Stimulated activated CD4-positive, alpha-beta T cell treated with anti-CD3 and anti-CD28 coated beads, Interleukin-4, amount 100 ng/mL, for 24 hours (primary cell): ENCODE measurements at regions not wholly inside any gene's neighbourhood (a gene's known extent, or its start where the extent isn't known, plus 50 kb on each side); places are given as distances from the start of the nearest gene placed in this dataset.

Experiments
- DNase-seq: peaks from one replicate; pipeline ENCODE4 v3.0.0-alpha.2; 2020

- DNase-seq = no peak
These were observed 267.6 kb upstream of the KCNH8 start for GRCh38 chr3:18880691-18881090.

- no peak for DNase-seq
These were observed 275.8 kb upstream of the KCNH8 start for GRCh38 chr3:18872466-18872865.

DNA sequence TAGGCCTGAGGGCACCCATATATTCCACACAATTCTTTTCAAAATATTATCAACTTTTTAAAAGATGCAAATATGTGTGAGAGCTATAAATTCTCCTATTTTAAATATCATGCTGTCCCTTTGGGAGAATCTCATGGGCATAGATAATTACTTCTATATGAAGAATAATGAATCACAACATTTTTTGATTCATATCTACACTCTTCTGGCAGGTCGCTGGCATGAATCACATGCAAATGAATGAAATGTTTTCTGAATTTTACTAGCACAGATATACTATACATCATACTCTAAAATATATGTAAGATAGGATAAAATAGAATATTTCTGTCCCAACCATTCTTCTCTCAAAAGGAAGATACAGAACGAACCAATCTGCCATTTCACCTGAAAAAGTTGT, 277.7 kb upstream of the KCNH8 start:
- peak; percentile 26 for DNase-seq

DNA sequence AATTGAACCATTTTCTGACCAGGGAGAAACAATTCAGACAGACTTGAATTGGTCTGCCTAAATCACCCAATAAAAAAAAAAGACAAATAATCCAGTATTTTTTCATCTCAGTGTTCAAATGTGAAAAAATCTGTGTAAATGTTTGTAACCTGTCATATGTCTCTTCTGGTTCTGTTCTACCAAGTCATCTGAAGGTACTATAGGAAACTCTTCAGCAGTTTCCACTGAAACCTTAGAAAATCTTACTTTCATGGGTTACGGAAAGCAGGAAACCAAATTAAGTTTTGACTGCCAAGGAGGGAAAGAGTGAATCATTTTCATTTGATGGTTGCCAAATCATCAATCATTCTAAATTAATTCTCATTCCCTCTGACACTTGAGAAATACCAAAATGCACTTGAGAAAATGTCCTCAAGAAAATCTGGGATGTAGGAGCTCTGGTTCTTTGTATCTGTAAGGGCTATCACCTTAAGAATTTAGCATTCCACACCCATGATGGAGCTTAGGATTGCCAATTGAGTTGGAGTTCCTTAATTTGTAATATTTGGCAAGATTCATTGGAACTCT, 278.2 kb upstream of the KCNH8 start:
- no peak for DNase-seq

DNA sequence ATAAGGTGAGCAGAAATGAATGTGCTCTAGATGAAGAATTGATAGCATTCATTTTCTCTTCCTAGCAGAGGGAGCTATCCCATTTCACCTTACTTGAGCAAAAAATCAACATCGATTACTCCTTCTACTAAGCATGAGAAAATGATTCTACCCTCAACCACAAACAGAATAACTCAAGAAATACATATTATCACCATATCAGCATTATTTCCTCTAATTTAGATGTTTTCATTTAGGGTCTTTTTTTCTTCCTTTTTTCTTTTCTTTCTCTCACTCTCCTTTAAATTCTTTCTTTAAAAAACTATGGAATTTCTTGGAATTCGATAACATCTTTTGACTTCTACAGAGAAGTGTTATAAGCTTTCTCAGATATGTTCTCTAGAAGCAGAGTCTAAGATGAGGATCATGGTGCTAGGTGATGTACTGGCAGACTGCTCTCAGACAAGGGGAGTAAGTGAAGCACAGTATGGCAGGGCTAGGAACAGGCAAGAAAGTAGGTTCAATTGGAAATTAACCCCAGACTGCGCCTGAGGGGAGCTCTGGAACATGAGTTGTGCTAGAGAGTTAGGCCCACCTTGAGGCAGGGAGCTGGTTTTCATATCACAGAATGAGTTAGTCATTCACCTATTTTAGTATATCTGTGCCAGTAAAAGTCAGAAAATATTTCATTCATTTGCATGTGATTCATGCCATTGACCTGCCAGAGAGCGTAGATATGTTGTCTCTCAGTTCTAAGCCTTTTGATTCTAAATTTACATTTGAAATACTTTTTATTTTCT, 279.2 kb upstream of the KCNH8 start:
- peak; percentile 35 for DNase-seq

- no peak for DNase-seq
These were observed 281.4 kb upstream of the KCNH8 start for GRCh38 chr3:18866899-18867298.

DNA sequence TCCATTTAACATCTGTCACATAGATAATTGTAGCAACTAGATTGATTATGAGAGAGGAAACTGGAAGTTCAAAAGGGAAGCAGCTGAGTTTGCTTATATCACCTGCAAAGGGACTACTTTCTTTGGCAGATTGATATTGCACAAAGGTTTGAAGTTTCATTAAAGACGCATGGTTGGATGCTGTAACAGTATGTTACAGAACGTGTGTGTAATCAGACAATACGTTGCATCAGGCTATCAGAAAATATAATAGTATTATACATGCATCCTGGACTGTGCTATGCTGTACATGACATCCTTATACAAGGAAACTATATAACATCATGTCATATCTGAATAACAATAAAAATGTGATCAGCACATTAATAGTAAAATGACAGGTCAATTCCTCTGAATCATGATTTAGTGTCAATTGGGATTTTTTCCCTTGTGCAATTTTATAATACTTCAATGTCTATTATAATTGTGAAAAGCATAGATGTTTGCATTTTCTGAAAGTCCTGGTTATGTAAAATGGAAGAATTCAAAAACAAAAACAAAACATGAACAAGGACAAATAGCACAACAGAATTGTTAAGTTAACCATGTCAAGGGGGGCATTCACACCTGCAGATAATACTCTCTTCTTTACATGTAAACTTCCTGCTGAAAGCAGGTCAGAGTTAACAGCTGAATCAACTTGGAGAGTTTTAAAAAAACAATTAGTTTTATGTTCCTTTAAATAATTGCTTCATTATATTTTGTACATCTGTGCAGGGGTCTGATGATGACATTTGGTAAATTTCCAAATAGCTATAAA, 283.2 kb upstream of the KCNH8 start:
- DNase-seq = no peak

DNA sequence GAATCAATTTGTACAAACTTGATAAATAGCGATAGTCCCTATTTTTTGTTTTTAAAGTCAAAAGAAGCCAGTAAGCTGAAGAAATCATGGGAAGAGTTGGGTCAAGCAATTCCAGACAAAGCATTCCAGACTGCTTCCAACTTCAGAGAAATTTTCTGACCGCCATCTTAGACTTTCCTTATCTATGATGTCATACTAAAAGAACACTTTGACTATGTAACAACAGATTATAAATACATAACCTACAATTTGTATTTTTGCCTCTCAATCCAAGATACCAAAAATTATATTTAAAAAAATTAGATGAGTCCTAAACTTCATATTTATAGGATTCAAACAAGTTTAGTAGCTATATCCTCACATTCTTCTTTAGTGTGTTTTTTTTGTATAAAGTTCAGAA, 286.2 kb upstream of the KCNH8 start:
- DNase-seq = no peak

DNA sequence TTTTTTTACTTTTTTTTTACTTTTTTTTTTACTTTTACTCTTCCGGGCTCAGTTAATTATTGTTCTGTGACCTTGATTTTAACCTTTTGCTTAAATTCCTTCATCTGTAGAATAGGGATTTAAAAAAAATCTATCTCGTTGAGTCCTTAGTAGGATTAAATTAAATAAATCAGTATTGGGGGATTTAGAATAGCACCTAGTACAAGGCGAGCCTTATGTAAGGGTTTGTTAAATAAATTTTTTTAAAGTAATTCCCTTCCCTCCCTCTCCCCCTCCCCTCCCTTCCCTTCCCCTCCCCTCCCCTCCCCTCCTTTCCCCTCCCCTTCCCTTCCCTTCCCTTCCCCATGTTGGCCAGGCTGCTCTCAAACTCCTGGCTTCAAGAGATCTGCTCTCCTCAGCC, 287.2 kb upstream of the KCNH8 start:
- DNase-seq = no peak

DNA sequence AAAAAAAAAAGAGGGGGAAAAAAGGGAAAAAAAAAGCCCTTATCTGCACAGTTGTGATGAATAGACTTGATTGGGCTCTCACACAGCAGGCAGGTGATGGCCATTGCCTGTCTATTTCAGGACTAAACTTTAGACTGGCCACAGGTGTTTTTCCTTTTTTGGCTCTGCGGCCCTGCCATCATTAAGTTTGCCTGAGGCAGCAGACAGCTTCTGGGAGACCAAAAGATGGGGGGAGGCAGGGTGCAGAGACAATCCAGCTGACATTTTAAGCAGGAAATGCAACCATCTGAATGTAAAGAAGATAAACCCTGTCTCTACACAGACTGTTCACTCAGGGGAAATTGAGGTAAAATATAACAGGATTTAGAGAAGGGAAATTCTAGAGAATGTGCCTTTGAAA, 295.0 kb upstream of the KCNH8 start:
- no peak for DNase-seq

GRCh38 chr3:18847583-18848197, 300.6 kb upstream of the KCNH8 start:
- DNase-seq = no peak

- DNase-seq = no peak
These were observed 304.3 kb upstream of the KCNH8 start for GRCh38 chr3:18843983-18844382.

- no peak for DNase-seq
These were observed 305.1 kb upstream of the KCNH8 start for GRCh38 chr3:18843188-18843587.

DNA sequence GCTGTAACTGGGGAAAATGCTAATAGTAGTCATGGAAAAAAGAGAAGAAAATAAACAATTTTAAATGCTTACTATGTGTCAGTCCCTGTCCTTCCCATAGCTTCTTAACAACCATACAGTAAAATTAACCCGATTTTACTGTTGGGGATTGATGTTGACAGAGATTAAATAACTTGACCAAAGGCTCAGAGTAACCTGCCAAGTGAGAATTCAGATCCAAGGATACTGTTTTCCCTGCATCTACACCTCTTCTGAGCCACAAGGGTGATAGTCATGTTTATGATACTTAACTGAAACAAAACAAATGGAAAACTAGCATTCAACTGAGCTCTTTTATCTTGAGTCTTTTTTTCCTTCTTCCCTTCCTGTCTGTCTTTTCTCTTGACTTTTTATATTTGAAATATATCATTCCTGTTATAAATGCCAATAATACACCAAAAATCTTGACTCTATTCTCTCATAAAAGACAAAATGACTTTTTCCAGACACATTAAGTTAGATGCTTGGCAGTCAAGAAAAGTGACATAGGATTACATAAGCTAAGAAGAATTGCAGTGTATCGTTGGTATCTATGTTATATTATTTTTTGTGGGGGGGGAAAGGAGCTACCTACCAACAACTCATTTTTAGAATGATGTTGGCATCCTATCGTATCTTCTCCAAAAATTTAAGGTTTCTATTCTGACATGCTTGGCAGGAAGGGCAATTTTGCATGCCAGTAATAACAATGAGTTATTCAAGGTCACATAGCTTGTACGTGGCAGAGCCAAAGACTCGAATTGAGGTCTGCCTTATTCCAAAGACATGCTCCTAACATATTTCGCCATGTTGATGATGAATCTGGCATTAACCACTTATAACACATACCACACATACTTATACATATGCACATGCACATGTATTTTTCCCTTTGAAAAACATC, 306.6 kb upstream of the KCNH8 start:
- no peak for DNase-seq

- DNase-seq = no peak
These were observed 307.7 kb upstream of the KCNH8 start for GRCh38 chr3:18840535-18841137.

DNA sequence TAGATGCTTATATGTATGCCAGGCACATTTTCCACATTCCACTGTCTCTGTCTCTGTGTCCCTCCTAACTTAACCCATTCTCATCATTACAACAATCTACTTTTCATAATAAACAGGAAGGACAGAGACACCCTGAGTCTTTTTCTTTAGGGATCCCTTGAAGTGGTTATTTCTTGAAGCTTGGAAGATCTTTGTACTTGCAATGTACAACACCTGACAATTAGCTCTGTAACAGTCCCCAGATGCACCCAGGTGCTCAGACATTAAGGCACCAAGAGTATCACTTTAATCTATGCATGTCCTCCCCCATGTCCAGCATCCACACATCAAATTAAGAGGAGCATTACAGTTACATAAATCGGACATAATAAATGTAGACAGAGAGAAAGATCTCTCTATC, 309.6 kb upstream of the KCNH8 start:
- no peak for DNase-seq

GRCh38 chr3:18837137-18837755, 311.1 kb upstream of the KCNH8 start:
- no peak for DNase-seq

DNA sequence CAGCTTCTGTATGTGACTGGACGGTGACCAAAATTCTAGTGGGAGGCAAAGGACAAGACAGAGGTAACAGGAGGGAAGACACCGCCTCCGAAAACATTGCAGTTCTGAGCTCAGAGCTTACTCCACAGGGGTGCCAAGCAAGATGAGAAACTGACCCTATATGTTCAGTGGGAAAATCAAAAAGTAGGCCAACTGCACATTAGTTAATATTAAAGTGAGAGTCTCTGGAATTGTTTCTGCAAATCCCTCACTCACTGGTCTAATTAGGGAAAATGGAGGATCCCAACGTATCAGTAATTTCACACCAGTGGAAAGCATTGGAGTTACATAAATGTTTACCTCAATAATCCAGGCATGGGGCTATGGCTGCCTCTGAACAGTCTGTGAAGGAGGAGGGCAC, 313.3 kb upstream of the KCNH8 start:
- DNase-seq = no peak

DNA sequence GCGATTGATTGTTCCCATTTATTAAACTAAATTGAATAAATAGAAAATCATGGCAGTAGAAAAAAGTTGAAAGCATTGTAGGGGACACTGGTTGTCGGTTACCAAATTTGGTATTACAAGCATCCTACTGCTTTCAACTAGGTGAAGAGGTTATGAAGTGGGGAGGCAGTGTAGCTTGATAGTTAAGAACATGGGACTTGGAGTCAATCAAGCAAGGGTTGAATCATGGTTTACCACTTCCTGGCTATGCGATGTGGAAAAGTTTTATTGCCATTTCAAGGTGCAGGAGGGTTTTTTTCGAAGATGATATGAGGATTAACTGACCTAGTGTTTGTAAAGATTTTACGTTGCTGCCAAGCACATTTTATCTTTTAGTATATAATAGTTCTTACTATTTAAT, 318.2 kb upstream of the KCNH8 start:
- DNase-seq = no peak

GRCh38 chr3:18828637-18829036, 319.7 kb upstream of the KCNH8 start:
- no peak for DNase-seq

- no peak for DNase-seq
These were observed 320.6 kb upstream of the KCNH8 start for GRCh38 chr3:18827664-18828063.

- DNase-seq = no peak
These were observed 322.6 kb upstream of the KCNH8 start for GRCh38 chr3:18825665-18826064.
